Endothelial cell of umbilical vein (primary cell): ENCODE measurements at regions not wholly inside any gene's neighbourhood (a gene's known extent, or its start where the extent isn't known, plus 50 kb on each side); places are given as distances from the start of the nearest gene placed in this dataset.

ENCODE experiments used
- BruUV-seq: library from RNA; stranded (reverse); fragments of 400-500 nt; replicated peaks from 2 replicates; lab custom pipeline; 2021; lab: Mats Ljungman, UMichigan
- CTCF ChIA-PET: fragments of 300-600, 350-600 bp; sonication (Branson Sonifier 250); formaldehyde crosslinking; loops from one replicate; lab custom pipeline; 2021; ENCODE audit warnings: antibody characterized with exemption, inconsistent platforms; lab: Charles Lee
- POLR2A ChIA-PET: fragments of 300-600, 350-600 bp; sonication (Branson Sonifier 250); formaldehyde crosslinking; loops from one replicate; lab custom pipeline; 2021; ENCODE audit warnings: antibody characterized with exemption, inconsistent platforms; lab: Charles Lee
- DNase-seq: peaks from one replicate; pipeline ENCODE4 v3.0.0-alpha.2; 2011; ENCODE audit warnings: low read depth, low spot score
- FAIRE-seq: peaks from 2 replicates; lab custom pipeline; 2011; peaks lifted over from hg19 to GRCh38; lab: Jason Lieb, UNC
- H2AFZ ChIP-seq: 2 replicates; pipeline ENCODE4 v1.6.0; 2012; ENCODE audit warnings: low read depth, low read length, control low read depth, inconsistent platforms
- H3K27ac ChIP-seq: 2 replicates; pipeline ENCODE4 v1.5.1; 2011; ENCODE audit warnings: low read depth, mild to moderate bottlenecking, control low read depth, low read length, moderate library complexity; ENCODE audit not compliant: insufficient read depth
- H3K27me3 ChIP-seq, 2 experiments: 2 replicates each; pipeline versions ENCODE4 v1.6.0 to v1.6.1; 2011; ENCODE audit warnings: low read length in 2 of 2, mixed read lengths in 1 of 2; ENCODE audit not compliant: control insufficient read depth in 2 of 2, insufficient read depth in 2 of 2
- H3K36me3 ChIP-seq, 2 experiments: 2 replicates in 1 of 2; 3 replicates in 1 of 2; pipeline ENCODE4 v1.5.1; 2011; ENCODE audit warnings: low read length in 2 of 2, mild to moderate bottlenecking in 1 of 2, moderate library complexity in 1 of 2; ENCODE audit not compliant: control insufficient read depth in 2 of 2, insufficient read depth in 2 of 2; ENCODE audit errors: extremely low read depth in 1 of 2
- H3K4me1 ChIP-seq: 3 replicates; pipeline ENCODE4 v1.5.1; 2011; ENCODE audit warnings: mild to moderate bottlenecking, low read length; ENCODE audit not compliant: control insufficient read depth, insufficient read depth; ENCODE audit errors: extremely low read depth
- H3K4me2 ChIP-seq: 2 replicates; pipeline ENCODE4 v1.6.1; 2011; ENCODE audit warnings: low read length, control low read depth, mixed read lengths; ENCODE audit not compliant: insufficient read depth
- H3K4me3 ChIP-seq, 3 experiments: fragments of 200-600 bp in 1 of 3; sonication (generic), shearing (Covaris generic) in 1 of 3; replicated peaks in 1 of 3; 2 replicates each; pipeline ENCODE4 v1.5.1; 2011 to 2016; ENCODE audit warnings: control low read depth in 3 of 3, low read length in 3 of 3, mild to moderate bottlenecking in 2 of 3, inconsistent platforms in 1 of 3, low read depth in 1 of 3, moderate library complexity in 1 of 3; ENCODE audit not compliant: insufficient read depth in 1 of 3
- H3K79me2 ChIP-seq: 2 replicates; pipeline ENCODE4 v1.6.0; 2012; ENCODE audit warnings: low read length, inconsistent platforms; ENCODE audit not compliant: control insufficient read depth, insufficient read depth
- H3K9ac ChIP-seq: replicated peaks from 2 replicates; pipeline ENCODE3; 2011; ENCODE audit warnings: low read length, control low read depth; ENCODE audit not compliant: insufficient read depth; ENCODE audit errors: extremely low read depth
- H3K9me1 ChIP-seq: replicated peaks from 3 replicates; pipeline ENCODE4 v1.6.0; 2011; ENCODE audit warnings: mild to moderate bottlenecking, low read length; ENCODE audit not compliant: control insufficient read depth, insufficient read depth; ENCODE audit errors: extremely low read depth
- H3K9me3 ChIP-seq: replicated peaks from 2 replicates; pipeline ENCODE4 v1.5.1; 2012; ENCODE audit warnings: low read length, inconsistent platforms; ENCODE audit not compliant: control insufficient read depth, insufficient read depth
- H4K20me1 ChIP-seq: replicated peaks from 2 replicates; pipeline ENCODE3; 2011; ENCODE audit warnings: mild to moderate bottlenecking, low read length; ENCODE audit not compliant: control insufficient read depth, insufficient read depth; ENCODE audit errors: extremely low read depth
- MYC ChIP-seq: IDR thresholded peaks from one replicate; pipeline ENCODE4 v1.6.1; 2011; ENCODE audit warnings: mild to moderate bottlenecking, low read depth, low read length
- POLR2A ChIP-seq: IDR thresholded peaks from 2 replicates; pipeline ENCODE4 v1.6.1; 2012; ENCODE audit warnings: low read depth, mild to moderate bottlenecking, control low read depth, low read length
- POLR2AphosphoS5 ChIP-seq: IDR thresholded peaks from 2 replicates; pipeline ENCODE4 v1.6.1; 2012; ENCODE audit warnings: low read depth, mild to moderate bottlenecking, control low read depth, low read length, moderate library complexity; ENCODE audit not compliant: insufficient read depth
- dilution Hi-C: fragments of 300-500 bp; cut with MboI; formaldehyde crosslinking; loops from one replicate; pipeline ENCODE4 v1.15.0; 2019; ENCODE audit warnings: low sequenced_read_pairs; ENCODE audit not compliant: extremely low pct_ligation_motif_present
- intact Hi-C: fragments of 100-400 bp; cut with micrococcal nuclease; formaldehyde crosslinking; loops from one replicate; pipeline ENCODE4 v1.10.0; 2022
- TF ChIP-seq, protein P1 (sequence below), 2 donors: IDR thresholded peaks; 1 replicate in 1 of 2; 2 replicates in 1 of 2; pipeline ENCODE4 v1.5.1; 2011; ENCODE audit warnings: low read length in 2 of 2, mild to moderate bottlenecking in 2 of 2, moderate library complexity in 2 of 2, control low read depth in 1 of 2, inconsistent platforms in 1 of 2, low read depth in 1 of 2; ENCODE audit not compliant: insufficient read depth in 1 of 2; ENCODE audit errors: extremely low read depth in 1 of 2

GRCh38 chr9:7451062-7451461 is 348.5 kb downstream of the DMAC1 start:
- Histone ChIP-seq H4K20me1 (no peaks in the 10 kb centered on the region), H3K79me2 (no peaks in the 10 kb centered on the region), H3K4me1 (no peaks in the 10 kb centered on the region), H3K36me3 (no peaks in the 10 kb centered on the region), H3K9me1 (no peaks in the 10 kb centered on the region), H3K4me3 (no peak overlapping the region), H2AFZ (no peak overlapping the region), H3K9ac (no peak overlapping the region), H3K9me3 (no peaks in the 10 kb centered on the region), H3K27ac (no peak overlapping the region), H3K4me2 (no peak overlapping the region), H3K27me3 (no peaks in the 10 kb centered on the region)
- intact Hi-C loops (no loop called here), dilution Hi-C loops (no loop called here)
- BruUV-seq = no TSS peak
- DNase-seq (no peak), FAIRE-seq (no peak)
- ChIA-PET CTCF (no interaction called here), POLR2A (no interaction called here)
- TF ChIP-seq POLR2A (no peak), POLR2AphosphoS5 (no peak)
- TF ChIP-seq, protein P1, sequence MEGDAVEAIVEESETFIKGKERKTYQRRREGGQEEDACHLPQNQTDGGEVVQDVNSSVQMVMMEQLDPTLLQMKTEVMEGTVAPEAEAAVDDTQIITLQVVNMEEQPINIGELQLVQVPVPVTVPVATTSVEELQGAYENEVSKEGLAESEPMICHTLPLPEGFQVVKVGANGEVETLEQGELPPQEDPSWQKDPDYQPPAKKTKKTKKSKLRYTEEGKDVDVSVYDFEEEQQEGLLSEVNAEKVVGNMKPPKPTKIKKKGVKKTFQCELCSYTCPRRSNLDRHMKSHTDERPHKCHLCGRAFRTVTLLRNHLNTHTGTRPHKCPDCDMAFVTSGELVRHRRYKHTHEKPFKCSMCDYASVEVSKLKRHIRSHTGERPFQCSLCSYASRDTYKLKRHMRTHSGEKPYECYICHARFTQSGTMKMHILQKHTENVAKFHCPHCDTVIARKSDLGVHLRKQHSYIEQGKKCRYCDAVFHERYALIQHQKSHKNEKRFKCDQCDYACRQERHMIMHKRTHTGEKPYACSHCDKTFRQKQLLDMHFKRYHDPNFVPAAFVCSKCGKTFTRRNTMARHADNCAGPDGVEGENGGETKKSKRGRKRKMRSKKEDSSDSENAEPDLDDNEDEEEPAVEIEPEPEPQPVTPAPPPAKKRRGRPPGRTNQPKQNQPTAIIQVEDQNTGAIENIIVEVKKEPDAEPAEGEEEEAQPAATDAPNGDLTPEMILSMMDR (IDR thresholded peaks at IDR 0.05; ENCODE audit: extremely low read depth in 1 of 2, insufficient read depth in 1 of 2, low read depth in 1 of 2, low read length in 2 of 2) = no peak

DNA sequence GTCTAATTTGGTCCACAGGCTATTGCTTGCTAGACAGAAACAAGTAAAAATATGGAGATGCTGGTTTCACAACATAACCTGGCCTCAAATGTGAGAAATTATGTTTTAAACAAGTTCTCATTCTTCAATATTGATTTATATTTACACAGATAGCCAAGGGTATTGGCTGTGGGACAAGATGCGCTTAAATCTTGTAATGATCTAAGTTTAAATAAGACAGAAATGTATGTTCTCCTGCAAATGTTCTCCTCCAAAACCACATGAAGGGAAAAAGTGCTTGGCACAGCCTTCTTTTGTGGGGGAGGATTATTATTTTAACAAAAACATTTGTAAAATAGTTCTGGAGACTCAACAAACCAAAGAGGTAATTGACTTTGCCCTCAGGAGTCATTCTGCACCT is 356.0 kb downstream of the DMAC1 start:
- Histone ChIP-seq H3K9ac (no peak overlapping the region), H3K4me2 (no peak overlapping the region), H3K27ac (no peak overlapping the region), H3K36me3 (no peaks in the 10 kb centered on the region), H2AFZ (no peak overlapping the region), H3K4me1 (no peaks in the 10 kb centered on the region), H3K27me3 (no peaks in the 10 kb centered on the region), H3K4me3 (no peak overlapping the region), H4K20me1 (no peaks in the 10 kb centered on the region), H3K9me3 (no peaks in the 10 kb centered on the region), H3K79me2 (no peaks in the 10 kb centered on the region), H3K9me1 (no peaks in the 10 kb centered on the region)
- DNase-seq = no peak
- no peak for FAIRE-seq
- BruUV-seq = no TSS peak
- dilution Hi-C loops (no loop called here), intact Hi-C loops (no loop called here)
- no peak for TF ChIP-seq MYC
- TF ChIP-seq POLR2AphosphoS5 = no peak
- ChIA-PET POLR2A (no interaction called here), CTCF (no interaction called here)
